ENCODE measurements at regions not wholly inside any gene's neighbourhood (a gene's known extent, or its start where the extent isn't known, plus 50 kb on each side); places are given as distances from the start of the nearest gene placed in this dataset.

DNA sequence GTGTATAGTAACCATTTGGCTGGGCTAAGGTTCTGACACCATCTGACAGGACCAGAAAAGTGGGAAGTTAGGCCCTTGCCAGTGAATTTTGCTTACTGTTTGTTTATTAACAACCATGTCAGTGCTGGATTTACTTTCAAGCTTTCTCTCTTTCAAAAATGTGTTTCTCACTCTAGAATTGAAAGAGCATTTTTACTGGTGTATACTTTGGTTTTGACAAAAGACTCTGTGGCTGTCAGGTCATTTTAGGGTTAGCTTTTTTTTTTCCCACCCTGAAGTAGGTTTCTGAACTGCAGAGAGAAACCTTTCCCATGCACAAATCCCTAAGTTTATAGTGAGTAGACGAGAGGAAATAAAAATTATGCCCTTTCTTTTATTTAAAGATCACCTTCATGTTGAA is 230.0 kb upstream of the TBC1D5 start:
- TF ChIP-seq POLR2A (IDR thresholded peaks at IDR 0.05; ENCODE audit: low read depth, low read length) (no peak), POLR2AphosphoS5 (IDR thresholded peaks at IDR 0.05; ENCODE audit: low read depth, low read length) (no peak), TAF1 (IDR thresholded peaks at IDR 0.05; ENCODE audit: borderline replicate concordance, low read depth, low read length) (no peak)

Data from GM12892 (cell line).